CD14-positive monocyte (primary cell): ENCODE measurements at regions not wholly inside any gene's neighbourhood (a gene's known extent, or its start where the extent isn't known, plus 50 kb on each side); places are given as distances from the start of the nearest gene placed in this dataset.
A peak's percentile ranks its signal among the peaks of the same experiment; 100 is the strongest.

Experiments
- DNase-seq, 3 donors: peaks; one replicate each; pipeline ENCODE4 v3.0.0-alpha.2; 2011 to 2022
- H2AFZ ChIP-seq: 2 replicates; pipeline ENCODE4 v1.6.0; 2012; ENCODE audit warnings: mild to moderate bottlenecking, low read depth, low read length, inconsistent platforms; ENCODE audit not compliant: insufficient read depth, poor library complexity, severe bottlenecking
- H3K27ac ChIP-seq, 2 donors: 1 replicate in 1 of 2; 2 replicates in 1 of 2; pipeline ENCODE4 v1.5.1; 2012 to 2013; ENCODE audit warnings: low read length in 2 of 2, control low read depth in 1 of 2, inconsistent platforms in 1 of 2, low read depth in 1 of 2, mild to moderate bottlenecking in 1 of 2
- H3K27me3 ChIP-seq, 2 donors: one replicate each; pipeline versions ENCODE4 v1.6.0 to v1.6.1; 2011 to 2013; ENCODE audit warnings: low read length in 2 of 2; ENCODE audit not compliant: control insufficient read depth in 2 of 2, insufficient read depth in 2 of 2
- H3K36me3 ChIP-seq, 2 donors: replicated peaks in 1 of 2; 1 replicate in 1 of 2; 2 replicates in 1 of 2; pipeline versions ENCODE4 v1.5.1 to v1.6.1; 2012 to 2013; ENCODE audit warnings: low read length in 2 of 2, control low read depth in 1 of 2, inconsistent platforms in 1 of 2, mild to moderate bottlenecking in 1 of 2; ENCODE audit not compliant: insufficient read depth in 2 of 2, control insufficient read depth in 1 of 2
- H3K4me1 ChIP-seq, 2 donors: 1 replicate in 1 of 2; 2 replicates in 1 of 2; pipeline versions ENCODE4 v1.5.1 to v1.6.1; 2012 to 2013; ENCODE audit warnings: low read length in 2 of 2, control low read depth in 1 of 2, inconsistent platforms in 1 of 2, mild to moderate bottlenecking in 1 of 2, moderate library complexity in 1 of 2; ENCODE audit not compliant: insufficient read depth in 2 of 2, control insufficient read depth in 1 of 2
- H3K4me2 ChIP-seq: replicated peaks from 2 replicates; pipeline ENCODE3; 2012; ENCODE audit warnings: low read length, moderate library complexity, mild to moderate bottlenecking; ENCODE audit not compliant: poor library complexity, severe bottlenecking; ENCODE audit errors: extremely low read depth
- H3K4me3 ChIP-seq, 3 experiments: fragments of 200-600 bp in 1 of 3; sonication (generic) in 1 of 3; replicated peaks in 1 of 3; 1 replicate in 2 of 3; 2 replicates in 1 of 3; pipeline ENCODE4 v1.5.1; 2011 to 2013; ENCODE audit warnings: low read length in 3 of 3, mild to moderate bottlenecking in 3 of 3, control low read depth in 2 of 3, low read depth in 2 of 3, inconsistent platforms in 1 of 3, moderate library complexity in 1 of 3
- H3K79me2 ChIP-seq: 2 replicates; pipeline ENCODE4 v1.6.0; 2012; ENCODE audit warnings: mild to moderate bottlenecking, control low read depth, inconsistent platforms, low read length, moderate library complexity; ENCODE audit not compliant: insufficient read depth
- H3K9ac ChIP-seq: 2 replicates; pipeline ENCODE4 v1.6.0; 2017; ENCODE audit warnings: low read length, mild to moderate bottlenecking; ENCODE audit not compliant: insufficient read depth, poor library complexity, severe bottlenecking
- H3K9me3 ChIP-seq, 2 donors: replicated peaks in 1 of 2; 1 replicate in 1 of 2; 2 replicates in 1 of 2; pipeline versions ENCODE4 v1.5.1 to v1.6.1; 2012 to 2013; ENCODE audit warnings: low read length in 2 of 2, control low read depth in 1 of 2; ENCODE audit not compliant: control insufficient read depth in 1 of 2, insufficient read depth in 1 of 2
- H4K20me1 ChIP-seq: 2 replicates; pipeline ENCODE4 v1.6.0; 2012; ENCODE audit warnings: mild to moderate bottlenecking, low read length, control low read depth, moderate library complexity; ENCODE audit not compliant: insufficient read depth
- H3K27ac Mint-ChIP-seq, 7 donors: one replicate each; pipeline ENCODE4 v1.8.0; 2020; ENCODE audit warnings: mild to moderate bottlenecking in 7 of 7, mixed read lengths in 7 of 7, moderate library complexity in 6 of 7, inconsistent platforms in 2 of 7
- H3K27me3 Mint-ChIP-seq, 3 donors: one replicate each; pipeline ENCODE4 v1.8.0; 2021 to 2022; ENCODE audit warnings: low read depth in 3 of 3, mild to moderate bottlenecking in 3 of 3, mixed read lengths in 3 of 3, moderate library complexity in 3 of 3, inconsistent platforms in 1 of 3
- H3K36me3 Mint-ChIP-seq, 2 donors: one replicate each; pipeline ENCODE4 v1.8.0; 2020; ENCODE audit warnings: mixed read lengths in 2 of 2, inconsistent platforms in 1 of 2, mild to moderate bottlenecking in 1 of 2
- H3K4me1 Mint-ChIP-seq: one replicate; pipeline ENCODE4 v1.8.0; 2020; ENCODE audit warnings: mild to moderate bottlenecking, mixed read lengths
- H3K4me3 Mint-ChIP-seq, 2 donors: one replicate each; pipeline ENCODE4 v1.8.0; 2020; ENCODE audit warnings: mild to moderate bottlenecking in 2 of 2, mixed read lengths in 2 of 2, moderate library complexity in 1 of 2
- H3K9me3 Mint-ChIP-seq, 7 donors: one replicate each; pipeline ENCODE4 v1.8.0; 2020 to 2022; ENCODE audit warnings: mixed read lengths in 7 of 7, mild to moderate bottlenecking in 6 of 7, moderate library complexity in 6 of 7, inconsistent platforms in 2 of 7
- CTCF ChIP-seq: fragments of 200-600 bp; IDR thresholded peaks from one replicate; pipeline ENCODE4 v1.8.0; 2022; ENCODE audit warnings: antibody characterized with exemption, mild to moderate bottlenecking
- WGBS: methylation state at CpG from one replicate; pipeline ENCODE4 v1.1.5; 2013; ENCODE audit warnings: missing lambda C conversion rate; ENCODE audit not compliant: insufficient coverage; 5-methylcytosine and 5-hydroxymethylcytosine counted together
- intact Hi-C, 2 donors: fragments of 100-400 bp; cut with micrococcal nuclease; formaldehyde crosslinking; loops; one replicate each; pipeline versions ENCODE4 v1.15.0 to v1.15.1; 2023

DNA sequence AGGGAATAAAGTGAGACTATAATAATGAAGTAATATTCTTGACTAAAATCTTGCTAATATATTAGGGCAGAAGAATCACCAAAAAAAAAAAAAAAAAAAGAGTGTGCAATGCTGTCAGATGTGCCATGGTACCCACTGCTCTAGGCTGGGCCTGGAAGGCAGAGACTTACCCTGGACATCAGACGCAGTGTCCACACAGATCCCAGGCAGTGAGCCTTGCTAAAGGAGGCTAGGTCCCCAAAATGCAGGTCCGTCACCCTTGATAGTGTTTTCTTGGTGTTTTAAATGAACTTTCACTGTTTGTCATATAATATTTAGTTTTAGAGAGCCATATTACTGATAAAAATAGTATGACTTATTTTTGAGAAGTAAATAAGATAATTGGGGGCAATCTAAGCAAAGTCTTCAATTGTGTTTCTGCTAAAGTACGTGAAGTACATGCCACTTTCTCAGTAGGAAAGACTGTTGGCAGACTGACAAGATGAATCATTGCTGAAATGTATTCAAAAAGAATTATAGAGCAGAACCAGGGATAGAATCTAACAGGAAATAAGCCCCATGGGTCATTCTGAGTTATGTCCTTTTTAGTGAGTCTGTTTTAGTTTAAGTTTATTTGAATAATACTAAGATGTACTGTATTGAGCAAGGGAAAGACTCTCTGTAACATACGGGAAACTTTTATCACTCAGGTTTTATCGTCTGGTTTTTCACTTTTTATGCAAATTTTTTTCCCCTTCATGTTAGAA lies 74.6 kb upstream of the PDC start:
- no peak overlapping the region for H3K4me3 Mint-ChIP-seq
- no peak overlapping the region for H3K4me3 ChIP-seq
- no peaks in the 10 kb centered on the region for H3K79me2 ChIP-seq
- TF ChIP-seq CTCF, result no peak
- H3K27ac ChIP-seq, result no peak overlapping the region
- no peaks in the 10 kb centered on the region for H3K27me3 Mint-ChIP-seq
- no peaks in the 10 kb centered on the region for H4K20me1 ChIP-seq
- H3K9me3 ChIP-seq, result peaks cover 0 to 3% of the 10 kb centered on the region in 2 donors
- no peaks in the 10 kb centered on the region for H3K27me3 ChIP-seq
- peaks cover 20% of the 10 kb centered on the region for H3K4me1 Mint-ChIP-seq
- H2AFZ ChIP-seq, result no peak overlapping the region
- DNase-seq, result peak in 2 of 3 donors; percentile 2
- intact Hi-C loops, result no loop called here
- no peaks in the 10 kb centered on the region for H3K36me3 ChIP-seq
- H3K9me3 Mint-ChIP-seq, result peaks cover 0 to 10% (median 5%) of the 10 kb centered on the region in 7 donors
- H3K9ac ChIP-seq, result no peak overlapping the region
- peak overlapping the region in 1 of 7 donors; percentile 54 for H3K27ac Mint-ChIP-seq
- WGBS, result 13% methylated on average over 1 of the region's 5 CpGs
- H3K4me2 ChIP-seq, result peak overlapping the region; percentile 4
- H3K4me1 ChIP-seq, result peaks cover 11 to 18% of the 10 kb centered on the region in 2 donors
- H3K36me3 Mint-ChIP-seq, result peaks cover 0 to 3% of the 10 kb centered on the region in 2 donors

DNA sequence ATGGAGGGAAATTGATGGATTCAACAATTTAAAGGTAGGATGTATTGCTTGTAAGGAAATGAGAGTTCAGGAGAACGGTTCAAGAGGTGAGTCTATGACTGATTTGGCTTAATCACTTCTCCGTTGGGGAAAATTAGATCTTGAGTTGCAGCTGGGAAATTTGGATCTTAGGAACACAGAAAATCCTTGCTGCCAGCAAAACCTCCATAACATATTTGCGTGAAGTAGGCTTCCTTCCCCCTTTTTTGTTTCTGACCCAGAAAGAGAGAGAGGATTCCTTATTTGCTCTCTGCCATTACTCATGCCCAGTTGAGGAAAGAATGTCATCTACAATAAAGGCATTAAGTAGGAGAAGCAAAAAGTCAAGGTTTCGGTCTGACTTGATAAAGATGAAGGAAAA lies 73.5 kb upstream of the PDC start:
- no peaks in the 10 kb centered on the region for H3K9me3 ChIP-seq
- peaks cover 20% of the 10 kb centered on the region for H3K4me1 Mint-ChIP-seq
- no peak overlapping the region for H3K9ac ChIP-seq
- H3K4me1 ChIP-seq, result peaks cover 11 to 18% of the 10 kb centered on the region in 2 donors
- H3K4me2 ChIP-seq, result no peak overlapping the region
- H3K4me3 Mint-ChIP-seq, result no peak overlapping the region
- H3K27me3 ChIP-seq, result no peaks in the 10 kb centered on the region
- H3K27ac ChIP-seq, result no peak overlapping the region
- H3K36me3 Mint-ChIP-seq, result peaks cover 0 to 3% of the 10 kb centered on the region in 2 donors
- H3K9me3 Mint-ChIP-seq, result peaks cover 0 to 6% (median 0%) of the 10 kb centered on the region in 7 donors
- H4K20me1 ChIP-seq, result no peaks in the 10 kb centered on the region
- H3K36me3 ChIP-seq, result no peaks in the 10 kb centered on the region
- no CpG with 5 or more reads among the region's 4 CpGs for WGBS
- no peak for DNase-seq
- H2AFZ ChIP-seq, result no peak overlapping the region
- H3K79me2 ChIP-seq, result no peaks in the 10 kb centered on the region
- no peak overlapping the region for H3K27ac Mint-ChIP-seq
- intact Hi-C loops, result no loop called here
- no peaks in the 10 kb centered on the region for H3K27me3 Mint-ChIP-seq
- no peak overlapping the region for H3K4me3 ChIP-seq
- no peak for TF ChIP-seq CTCF
